GM12892 (cell line): ENCODE measurements at regions not wholly inside any gene's neighbourhood (a gene's known extent, or its start where the extent isn't known, plus 50 kb on each side); places are given as distances from the start of the nearest gene placed in this dataset.

Experiments
- POLR2A ChIP-seq: IDR thresholded peaks from 2 replicates; pipeline ENCODE4 v1.6.1; 2011; ENCODE audit warnings: low read depth, low read length, control low read depth
- POLR2AphosphoS5 ChIP-seq: IDR thresholded peaks from 2 replicates; pipeline ENCODE4 v1.6.1; 2011; ENCODE audit warnings: low read depth, low read length, control low read depth
- TAF1 ChIP-seq: IDR thresholded peaks from 2 replicates; pipeline ENCODE4 v1.6.1; 2011; ENCODE audit warnings: low read depth, mild to moderate bottlenecking, control low read depth, low read length, borderline replicate concordance

GRCh38 chr9:20016611-20017010 lies 227.8 kb upstream of the SLC24A2 start:
- TF ChIP-seq POLR2A (no peak), POLR2AphosphoS5 (no peak), TAF1 (no peak)
